ENCODE measurements at regions not wholly inside any gene's neighbourhood (a gene's known extent, or its start where the extent isn't known, plus 50 kb on each side); places are given as distances from the start of the nearest gene placed in this dataset.

- BruUV-seq (replicated peaks), result no TSS peak
- Histone ChIP-seq H3K27ac (ENCODE audit: extremely low read depth, low read depth, low read length) (no peak overlapping the region), H3K4me3 (no peak overlapping the region), H3K4me1 (replicated peaks in 1 of 2; ENCODE audit: control insufficient read depth in 2 of 2, insufficient read depth in 2 of 2, low read length in 2 of 2) (peaks cover 5 to 19% of the 10 kb centered on the region in 2 experiments; a peak in 2 of 5 replicates), H3K36me3 (ENCODE audit: control insufficient read depth, insufficient read depth, low read length) (no peaks in the 10 kb centered on the region), H4K20me1 (replicated peaks; ENCODE audit: control insufficient read depth, insufficient read depth, low read length) (no peaks in the 10 kb centered on the region), H3K27me3 (ENCODE audit: control insufficient read depth in 2 of 2, insufficient read depth in 2 of 2, low read length in 2 of 2) (no peaks in the 10 kb centered on the region), H3K9me3 (replicated peaks; ENCODE audit: control insufficient read depth, insufficient read depth, low read depth, low read length) (no peaks in the 10 kb centered on the region), H3K9ac (ENCODE audit: insufficient read depth in 1 of 2, low read depth in 2 of 2, low read length in 2 of 2) (no peak overlapping the region), H3K79me2 (ENCODE audit: control insufficient read depth, insufficient read depth, low read length) (no peaks in the 10 kb centered on the region), H2AFZ (ENCODE audit: low read depth, low read length) (no peak overlapping the region), H3K9me1 (ENCODE audit: control insufficient read depth, insufficient read depth, low read length) (no peaks in the 10 kb centered on the region), H3K4me2 (ENCODE audit: insufficient read depth, low read length) (no peak overlapping the region)
- ATAC-seq (no peak), FAIRE-seq (no peak), DNase-seq (ENCODE audit: extremely low read depth in 1 of 4, low spot score in 3 of 4) (no peak)
- WGBS (ENCODE audit: insufficient coverage, low coverage, missing lambda C conversion rate), result 59% methylated on average over 6 of the region's 6 CpGs
- in situ Hi-C loops (cut with MboI), result no loop called here
- CTCF ChIA-PET (ENCODE audit: low intra/inter-chr PET ratio), result no interaction called here
- intact Hi-C loops (cut with micrococcal nuclease), result no loop called here
- POLR2A ChIA-PET, result interaction anchor here (0.5 kb wide), 1 partner anchor 245 kb away, joined by 3 read pairs; no protein-coding TSS in a partner anchor
- TF ChIP-seq, protein P1, sequence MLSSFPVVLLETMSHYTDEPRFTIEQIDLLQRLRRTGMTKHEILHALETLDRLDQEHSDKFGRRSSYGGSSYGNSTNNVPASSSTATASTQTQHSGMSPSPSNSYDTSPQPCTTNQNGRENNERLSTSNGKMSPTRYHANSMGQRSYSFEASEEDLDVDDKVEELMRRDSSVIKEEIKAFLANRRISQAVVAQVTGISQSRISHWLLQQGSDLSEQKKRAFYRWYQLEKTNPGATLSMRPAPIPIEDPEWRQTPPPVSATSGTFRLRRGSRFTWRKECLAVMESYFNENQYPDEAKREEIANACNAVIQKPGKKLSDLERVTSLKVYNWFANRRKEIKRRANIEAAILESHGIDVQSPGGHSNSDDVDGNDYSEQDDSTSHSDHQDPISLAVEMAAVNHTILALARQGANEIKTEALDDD (IDR thresholded peaks at IDR 0.05), result no peak
- TF ChIP-seq MAFF (IDR thresholded peaks at IDR 0.05; ENCODE audit: low read length) (no peak), ZNF175 (CRISPR knock-in tag; IDR thresholded peaks at IDR 0.05; ENCODE audit: low read depth) (peak; percentile 86), NR4A1 (CRISPR knock-in tag; IDR thresholded peaks at IDR 0.05) (no peak), NR4A1 (tag; IDR thresholded peaks at IDR 0.05) (peak; percentile 91), POLR2B (IDR thresholded peaks at IDR 0.05; ENCODE audit: low read depth, partially characterized antibody) (no peak), MYC (IDR thresholded peaks at IDR 0.05; ENCODE audit: low read depth, low read length) (no peak), MYC (CRISPR knock-in tag; IDR thresholded peaks at IDR 0.05; ENCODE audit: borderline replicate concordance, low read depth) (0 out of 2 replicates have a peak, but pooled peaks have one; percentile 37), ZNF311 (CRISPR knock-in tag; IDR thresholded peaks at IDR 0.05) (0 out of 2 replicates have a peak, but pooled peaks have one; percentile 48), NCOA2 (IDR thresholded peaks at IDR 0.05; ENCODE audit: partially characterized antibody in 2 of 2) (no peak), ZNF449 (CRISPR knock-in tag; IDR thresholded peaks at IDR 0.05) (peak; percentile 85; the same call in 1 of the 2 replicates)
- TF ChIP-seq, protein P2, sequence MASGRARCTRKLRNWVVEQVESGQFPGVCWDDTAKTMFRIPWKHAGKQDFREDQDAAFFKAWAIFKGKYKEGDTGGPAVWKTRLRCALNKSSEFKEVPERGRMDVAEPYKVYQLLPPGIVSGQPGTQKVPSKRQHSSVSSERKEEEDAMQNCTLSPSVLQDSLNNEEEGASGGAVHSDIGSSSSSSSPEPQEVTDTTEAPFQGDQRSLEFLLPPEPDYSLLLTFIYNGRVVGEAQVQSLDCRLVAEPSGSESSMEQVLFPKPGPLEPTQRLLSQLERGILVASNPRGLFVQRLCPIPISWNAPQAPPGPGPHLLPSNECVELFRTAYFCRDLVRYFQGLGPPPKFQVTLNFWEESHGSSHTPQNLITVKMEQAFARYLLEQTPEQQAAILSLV (tag; IDR thresholded peaks at IDR 0.05), result 0 out of 2 replicates have a peak, but pooled peaks have one; percentile 49
Measured at GRCh38 chr2:48118895-48119294, 195.6 kb upstream of the FOXN2 start.

Measured in K562 (cell line).